Stimulated activated CD8-positive, alpha-beta memory T cell treated with anti-CD3 and anti-CD28 coated beads, Interleukin-12 subunit alpha, Interleukin-12 subunit beta, amount 100 ng/mL, for 1 hour (primary cell): ENCODE measurements at regions not wholly inside any gene's neighbourhood (a gene's known extent, or its start where the extent isn't known, plus 50 kb on each side); places are given as distances from the start of the nearest gene placed in this dataset.
A peak's percentile ranks its signal among the peaks of the same experiment; 100 is the strongest.
"Not testable (repeated sequence)": the region's sequence is repeated elsewhere in the genome, so short reads cannot be mapped to it uniquely, and the experiment has no call there.

Experiments
- DNase-seq: peaks from one replicate; pipeline ENCODE4 v3.0.0-alpha.2; 2020; ENCODE audit warnings: low read depth

DNA sequence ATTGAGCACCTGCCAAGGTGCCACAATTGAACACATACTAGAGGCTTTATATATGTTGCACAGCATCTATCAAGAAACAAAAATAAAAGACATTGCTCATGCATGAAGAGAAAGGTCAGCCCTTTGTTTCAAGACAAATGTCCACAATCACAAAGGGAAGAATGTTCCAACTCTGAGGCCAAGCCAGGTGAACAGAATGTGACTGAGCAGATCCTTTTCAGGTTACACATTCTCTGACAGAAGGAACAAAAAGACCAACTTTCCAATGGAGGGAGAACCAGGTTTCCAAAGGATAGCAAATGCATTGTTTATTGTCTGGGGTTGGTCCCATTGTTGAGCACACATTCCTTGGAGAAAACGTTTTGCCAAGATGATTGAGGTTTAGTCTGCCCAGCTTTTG is 50.2 kb upstream of the FAM174B start:
- DNase-seq = no peak

DNA sequence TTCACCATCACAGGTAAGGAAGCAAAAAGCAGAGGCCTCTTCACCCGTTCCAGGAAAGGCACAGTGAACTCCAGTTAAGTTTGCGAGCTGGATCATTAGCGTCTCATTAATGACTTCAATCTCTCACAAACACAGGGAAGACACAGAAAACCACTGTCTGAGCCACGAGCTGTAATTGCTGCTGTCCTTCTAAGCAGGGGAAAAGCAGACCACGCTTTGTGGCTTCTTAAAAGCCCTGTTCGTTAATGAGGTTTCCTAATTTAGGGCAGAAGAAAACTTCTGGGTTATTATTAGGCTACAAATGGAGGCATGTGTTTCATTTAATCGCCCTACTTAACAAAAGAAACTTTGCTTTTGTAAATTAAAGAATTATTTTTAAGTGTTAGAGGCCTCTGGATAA is 50.6 kb upstream of the FAM174B start:
- DNase-seq = no peak

DNA sequence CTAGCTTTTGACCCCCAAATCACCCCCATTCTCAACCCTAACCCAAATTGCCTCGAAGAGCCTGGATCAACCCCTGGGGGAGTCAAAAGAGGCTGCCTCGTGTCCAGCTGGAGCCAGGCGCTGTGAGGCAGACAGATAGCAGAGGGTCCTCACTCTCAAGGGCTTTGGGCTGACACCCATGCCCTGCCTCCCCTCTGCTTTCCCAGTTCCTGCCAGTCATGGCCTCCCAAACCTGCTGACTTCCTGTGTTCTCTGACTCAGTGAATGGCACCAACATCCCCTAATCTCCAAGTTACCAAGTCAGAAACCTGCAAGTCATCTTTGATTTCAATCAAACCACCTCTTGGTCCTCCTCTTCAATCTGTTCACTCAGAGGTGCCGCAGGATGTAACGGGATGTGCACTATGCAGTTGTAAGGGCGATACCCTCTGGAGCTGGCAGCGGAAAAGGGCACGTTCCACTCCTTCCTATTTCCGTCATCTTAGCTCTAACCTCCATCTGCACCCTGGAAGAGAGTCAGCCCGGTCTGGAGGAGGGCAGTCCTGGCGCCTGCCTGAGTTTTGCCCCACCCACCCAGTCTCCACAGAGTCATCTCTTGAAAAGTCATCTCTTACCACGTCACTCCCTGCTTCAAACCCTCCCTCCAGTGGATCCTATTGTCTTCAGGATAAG is 52.4 kb upstream of the FAM174B start:
- DNase-seq = no peak

DNA sequence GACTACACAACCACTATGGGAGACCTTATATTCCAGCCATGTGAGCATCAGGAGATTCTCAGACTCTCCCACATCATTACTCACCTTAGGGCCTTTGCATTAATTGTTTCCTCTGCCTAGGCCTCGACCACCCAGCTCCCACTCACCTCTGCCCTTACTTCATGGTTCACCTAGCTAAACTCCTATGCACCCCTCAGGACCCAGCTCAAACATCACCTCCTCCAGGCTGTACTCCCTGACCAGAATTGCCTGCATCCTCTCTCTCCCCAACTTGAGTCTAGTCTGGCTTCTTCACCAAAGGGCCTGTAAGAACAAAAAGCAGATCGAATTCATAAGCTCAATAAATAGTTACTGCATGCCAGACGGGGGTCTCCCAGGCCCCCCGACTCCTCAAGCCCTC is 53.1 kb upstream of the FAM174B start:
- no peak for DNase-seq

DNA sequence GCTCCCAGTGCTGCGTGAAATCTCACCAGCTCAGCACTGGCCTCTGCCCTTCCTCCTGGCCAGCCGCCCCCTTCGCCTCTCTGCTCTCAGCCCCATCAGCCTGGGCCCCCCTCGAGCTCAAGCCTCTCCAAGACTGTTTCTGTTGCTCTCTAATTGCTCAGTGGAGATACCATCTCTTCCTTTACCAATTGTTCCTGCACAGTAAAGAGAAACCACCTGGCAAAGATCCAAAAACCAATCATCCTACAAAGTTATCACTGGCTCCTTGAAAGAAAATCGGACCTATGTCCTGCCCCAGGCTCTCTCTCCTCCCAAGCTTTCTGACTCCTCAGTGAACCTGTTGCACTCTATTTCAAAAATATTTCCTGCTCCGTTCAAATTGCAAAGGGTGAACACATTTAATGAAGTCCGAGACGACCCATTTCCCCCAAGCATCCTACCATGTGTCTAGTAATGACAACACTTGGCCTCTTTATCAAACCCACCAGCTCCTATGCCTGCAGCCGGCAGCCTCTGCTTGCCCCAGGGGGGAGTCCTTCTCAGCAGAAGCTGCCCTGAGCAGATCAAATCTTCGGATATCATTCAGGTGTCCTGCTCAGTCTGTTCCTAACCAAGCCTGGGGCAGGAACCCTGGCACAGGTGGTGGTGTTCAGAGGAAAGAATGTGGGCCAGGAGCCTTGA is 53.7 kb upstream of the FAM174B start:
- DNase-seq = no peak

DNA sequence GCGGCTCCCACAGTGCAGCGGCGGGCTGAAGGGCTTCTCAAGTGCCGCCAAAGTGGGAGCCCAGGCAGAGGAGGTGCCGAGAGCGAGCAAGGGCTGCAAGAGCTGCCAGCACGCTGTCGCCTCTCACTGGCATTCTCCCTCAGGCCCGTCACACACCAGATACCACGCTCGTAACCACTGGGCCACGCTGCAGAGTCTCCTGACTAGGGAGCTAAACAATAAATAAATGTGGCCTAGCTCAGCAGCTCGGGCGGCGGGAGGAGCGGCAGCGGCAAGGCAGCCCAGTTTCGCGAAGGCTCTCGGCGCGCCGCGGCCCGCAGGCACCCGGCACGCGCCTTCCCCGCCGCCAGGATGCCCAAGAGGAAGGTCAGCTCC is 55.9 kb upstream of the FAM174B start:
- DNase-seq = no peak

DNA sequence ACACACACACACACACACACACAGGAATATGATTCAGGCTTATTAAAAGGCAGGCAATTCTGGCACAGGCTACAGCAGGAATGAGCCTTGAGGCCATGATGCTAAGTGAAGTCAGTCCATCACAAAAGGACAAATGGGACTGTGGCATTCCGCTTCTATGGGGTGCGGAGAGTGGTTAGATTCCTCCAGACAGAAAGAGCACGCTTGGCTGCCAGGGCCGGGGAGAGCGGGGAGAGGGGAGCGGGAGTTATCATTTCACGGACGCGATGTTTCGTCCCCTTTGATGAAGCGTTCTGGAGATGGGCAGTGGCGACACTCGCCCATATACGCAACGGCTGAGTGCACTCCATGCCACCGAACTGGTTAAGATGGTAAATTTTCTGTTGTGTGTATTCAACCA is 58.5 kb upstream of the FAM174B start:
- no peak for DNase-seq

DNA sequence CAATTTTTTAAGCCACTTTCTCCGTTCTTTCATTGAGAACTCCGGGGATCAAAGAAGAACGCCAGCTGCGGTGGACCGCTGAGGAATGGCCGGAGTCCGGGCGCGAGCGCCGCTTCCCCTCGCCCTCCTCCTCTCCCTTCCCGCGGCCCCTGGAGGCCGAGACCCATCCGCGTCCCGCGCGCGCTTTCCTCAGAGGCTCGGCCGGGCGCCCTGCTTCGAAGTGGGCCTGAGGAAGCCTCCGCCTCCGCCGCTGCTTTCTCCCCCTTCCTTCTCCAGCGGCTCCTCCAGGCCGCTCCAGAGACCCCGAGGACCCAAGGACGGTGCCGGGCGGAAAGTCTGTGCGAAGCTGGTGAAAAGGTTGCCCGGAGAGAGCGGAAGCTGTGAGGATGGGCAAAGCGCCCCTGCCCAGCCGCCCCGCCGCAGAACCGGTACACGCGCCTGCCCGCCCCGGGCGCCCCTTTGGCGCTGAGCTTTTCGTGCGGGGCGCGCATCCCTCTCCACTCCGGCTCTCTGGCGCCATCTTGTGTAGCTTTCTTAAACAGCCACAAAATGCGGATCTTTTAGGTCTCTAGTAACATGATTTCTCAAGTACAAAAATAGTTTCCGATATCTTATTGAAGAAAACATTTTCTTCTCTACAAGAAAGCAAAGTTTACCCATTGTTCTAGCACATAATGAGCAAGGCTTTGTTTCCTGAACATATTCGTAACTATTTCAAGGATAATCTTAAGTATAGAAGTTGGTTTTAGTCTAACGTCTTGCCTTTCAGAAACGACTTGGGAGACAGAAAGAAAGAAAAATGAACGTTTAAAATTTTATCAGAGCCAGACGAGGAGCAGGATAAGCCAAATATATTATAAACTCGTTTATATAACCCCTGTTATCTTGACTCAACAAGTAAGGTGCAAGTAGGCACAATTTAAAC is 59.2 kb upstream of the FAM174B start:
- DNase-seq = peak; percentile 68

DNA sequence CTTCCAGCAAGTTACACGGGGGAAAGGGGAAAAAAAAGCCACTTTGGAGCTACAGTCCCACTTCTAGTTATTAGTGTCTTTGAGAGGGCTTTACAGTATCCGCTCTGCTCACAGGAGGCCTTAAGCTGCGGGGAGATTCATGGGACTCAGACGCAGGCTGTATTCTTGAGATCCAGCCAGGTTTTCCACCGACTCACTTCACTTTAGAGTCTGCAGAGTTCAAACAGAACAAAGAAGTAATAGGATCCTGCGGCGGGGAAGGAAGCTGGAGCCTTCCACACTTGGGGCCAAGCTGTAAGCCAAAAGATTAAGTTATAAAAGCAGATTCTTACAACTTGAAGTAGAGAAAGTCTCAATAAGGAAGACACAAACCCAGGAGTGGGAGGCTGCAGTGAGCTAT is 60.2 kb upstream of the FAM174B start:
- no peak for DNase-seq

DNA sequence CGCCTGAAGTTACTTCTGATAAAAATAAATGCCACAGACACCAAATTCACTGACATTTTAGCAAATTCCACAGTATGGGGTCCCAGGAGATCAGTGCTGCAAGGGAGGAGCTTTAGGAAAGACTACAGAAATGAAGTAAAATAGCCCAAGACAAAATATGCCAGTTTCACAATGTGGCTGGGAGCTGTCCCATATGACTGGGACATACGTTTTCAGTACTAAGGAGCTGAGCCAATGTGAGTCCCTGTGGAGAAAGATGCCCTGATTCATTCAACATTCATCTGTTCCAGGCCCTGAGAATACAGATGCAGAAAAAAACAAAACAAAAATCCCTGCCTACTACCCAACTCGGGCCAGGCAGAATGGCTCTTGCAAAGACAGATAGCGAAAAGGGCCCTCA is 63.4 kb upstream of the FAM174B start:
- DNase-seq = no peak

DNA sequence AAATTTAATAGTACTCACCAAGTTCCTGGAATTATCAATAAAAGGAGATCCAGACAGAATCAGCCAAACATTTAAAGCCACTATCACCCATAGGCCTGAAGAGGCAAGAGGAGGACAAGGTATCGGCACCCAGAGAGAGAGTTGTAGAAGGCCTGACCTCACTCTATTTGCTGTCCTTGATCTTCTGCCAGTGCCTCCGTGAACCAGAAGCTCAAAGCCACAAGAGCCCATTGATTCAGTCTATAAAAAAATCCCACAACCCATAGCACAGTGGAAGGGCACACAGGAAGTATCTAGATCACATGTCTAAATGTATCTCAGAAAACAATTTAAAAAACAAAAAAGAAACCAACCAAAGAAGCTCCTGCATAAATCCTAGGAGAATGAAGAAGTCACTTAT is 68.6 kb upstream of the FAM174B start:
- no peak for DNase-seq

DNA sequence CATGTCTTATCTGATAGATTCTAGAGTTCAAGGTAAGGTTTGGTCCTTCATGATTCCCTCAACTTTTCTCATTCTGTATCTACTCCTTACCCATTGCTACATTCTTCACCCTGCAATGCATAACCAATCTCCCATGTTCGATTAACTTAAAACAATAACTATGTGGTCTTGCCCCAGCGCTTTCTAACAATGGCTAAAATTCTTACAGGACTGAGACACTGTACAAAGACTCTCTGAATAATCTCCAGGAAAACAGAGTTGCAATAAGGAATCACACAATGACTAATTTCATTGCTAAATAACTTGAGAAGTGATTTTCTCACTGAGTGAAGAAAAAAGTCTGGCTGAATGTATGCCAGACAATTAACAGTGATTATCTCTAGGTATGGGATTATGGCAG is 69.6 kb upstream of the FAM174B start:
- DNase-seq = no peak

DNA sequence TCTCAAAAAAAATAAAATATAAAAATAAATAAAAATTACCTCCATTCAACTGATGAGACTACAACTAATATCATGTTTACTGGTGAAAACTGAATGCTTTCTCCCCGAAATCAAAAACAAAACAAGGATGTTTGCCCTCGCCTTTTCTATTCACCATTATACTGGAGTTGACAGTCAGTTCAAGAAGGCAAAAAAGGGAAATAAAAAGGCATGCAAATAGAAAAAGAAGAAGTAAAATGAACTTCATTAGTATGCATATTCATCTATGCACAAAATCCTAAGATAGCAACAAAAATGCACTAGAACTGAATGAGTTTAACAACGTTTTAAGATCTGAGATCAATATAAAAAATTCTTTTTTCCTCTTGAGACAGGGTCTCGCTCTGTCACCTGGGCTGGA is 72.7 kb upstream of the FAM174B start:
- no peak for DNase-seq

DNA sequence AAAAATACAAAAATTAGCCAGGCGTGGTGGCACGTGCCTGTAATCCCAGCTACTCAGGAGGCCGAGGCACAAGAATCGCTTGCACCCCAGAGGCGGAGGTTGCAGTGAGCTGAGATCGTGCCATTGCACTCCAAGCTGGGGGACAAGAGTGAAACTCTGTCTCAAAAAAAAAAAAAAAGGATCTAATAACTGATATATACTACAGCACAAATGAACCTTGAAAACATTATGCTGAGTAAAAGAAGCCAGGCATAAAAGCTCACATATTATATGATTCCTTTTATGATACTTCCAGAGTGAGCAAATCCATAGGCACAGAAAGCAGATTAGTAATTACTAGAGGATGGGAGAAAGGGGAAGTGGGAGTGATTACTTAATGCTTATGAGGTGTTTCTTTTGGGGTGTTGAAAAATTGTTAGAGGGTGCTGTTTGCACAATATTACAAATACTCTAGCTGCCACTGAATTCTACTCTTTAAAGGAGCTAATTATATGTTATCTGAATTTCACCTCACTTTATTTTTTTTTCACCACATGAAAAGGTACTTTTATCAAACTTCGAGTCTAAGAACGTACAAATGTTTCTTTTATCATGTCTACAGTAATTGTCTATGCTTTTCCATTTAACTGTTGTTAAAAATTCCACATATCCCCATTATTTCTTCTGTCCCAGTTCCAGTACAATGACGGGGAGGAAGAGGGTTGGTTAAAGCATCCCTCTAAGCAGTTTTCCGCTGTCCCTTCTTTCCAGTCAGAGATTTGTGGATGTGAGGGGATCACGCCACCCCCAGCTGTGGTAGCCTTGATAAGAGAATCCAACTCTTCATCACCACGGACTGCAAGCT is 77.7 kb upstream of the FAM174B start:
- DNase-seq = no peak

DNA sequence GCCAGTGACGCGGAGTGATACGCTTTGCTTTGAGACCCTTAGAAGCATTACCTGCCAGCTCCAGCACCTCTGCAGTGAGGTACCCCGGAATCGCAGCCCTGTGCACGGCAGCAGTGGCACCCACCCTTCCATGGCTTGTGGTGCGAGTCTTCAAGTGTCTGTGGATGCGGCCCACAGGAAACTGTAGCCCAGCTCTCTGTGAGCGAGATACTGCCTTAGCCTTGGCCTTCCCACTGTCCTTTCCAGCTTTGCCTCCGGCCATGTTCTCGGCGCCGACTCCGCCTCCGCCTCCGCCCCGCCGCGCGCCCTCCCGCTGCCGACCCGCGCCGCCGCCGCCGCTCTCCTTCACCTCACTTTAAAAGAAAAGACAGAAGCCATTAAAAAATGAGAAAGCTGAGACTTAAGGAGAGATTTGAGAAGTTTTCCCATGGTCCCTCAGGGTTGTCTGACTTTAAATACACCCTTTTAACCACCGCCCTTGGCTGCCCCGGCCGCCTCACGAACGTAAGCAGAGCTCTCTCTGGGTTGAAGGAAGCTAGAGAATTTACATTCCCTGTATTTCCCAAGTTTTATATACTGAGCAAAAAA is 78.5 kb upstream of the FAM174B start:
- no peak for DNase-seq

DNA sequence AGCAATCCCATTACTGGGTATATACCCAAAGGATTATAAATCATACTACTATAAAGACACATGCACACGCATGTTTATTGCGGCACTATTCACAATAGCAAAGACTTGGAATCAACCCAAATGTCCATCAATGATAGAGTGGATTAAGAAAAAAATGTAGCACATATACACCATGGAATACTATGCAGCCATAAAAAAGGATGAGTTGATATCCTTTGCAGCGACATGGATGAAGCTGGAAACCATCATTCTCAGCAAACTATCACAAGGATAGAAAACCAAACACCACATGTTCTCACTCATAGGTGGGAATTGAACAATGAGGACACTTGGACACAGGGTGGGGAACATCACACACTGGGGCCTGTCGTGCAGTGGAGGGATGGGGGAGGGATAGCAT is 83.7 kb upstream of the FAM174B start:
- DNase-seq = not testable (repeated sequence)

DNA sequence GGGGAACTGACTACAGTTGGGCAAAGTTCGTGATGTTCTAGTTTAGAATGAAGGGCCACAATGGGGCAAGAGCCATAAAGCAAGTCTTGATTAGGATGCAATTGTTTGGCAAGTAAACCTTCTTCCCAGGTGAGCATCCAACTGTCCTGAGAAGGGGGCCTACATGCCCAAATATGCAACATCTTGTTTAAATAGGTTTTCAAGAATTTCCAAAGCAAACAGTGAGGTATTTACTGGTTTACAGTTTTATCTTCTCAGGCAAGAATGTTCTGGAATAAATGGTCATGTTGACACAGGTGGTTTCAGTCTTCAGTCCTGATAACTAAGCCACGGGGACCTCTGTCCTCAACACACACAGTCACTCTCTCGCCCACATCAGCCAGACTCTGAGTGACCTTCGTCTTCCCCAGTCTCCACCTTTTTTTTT is 90.3 kb upstream of the FAM174B start:
- no peak for DNase-seq

DNA sequence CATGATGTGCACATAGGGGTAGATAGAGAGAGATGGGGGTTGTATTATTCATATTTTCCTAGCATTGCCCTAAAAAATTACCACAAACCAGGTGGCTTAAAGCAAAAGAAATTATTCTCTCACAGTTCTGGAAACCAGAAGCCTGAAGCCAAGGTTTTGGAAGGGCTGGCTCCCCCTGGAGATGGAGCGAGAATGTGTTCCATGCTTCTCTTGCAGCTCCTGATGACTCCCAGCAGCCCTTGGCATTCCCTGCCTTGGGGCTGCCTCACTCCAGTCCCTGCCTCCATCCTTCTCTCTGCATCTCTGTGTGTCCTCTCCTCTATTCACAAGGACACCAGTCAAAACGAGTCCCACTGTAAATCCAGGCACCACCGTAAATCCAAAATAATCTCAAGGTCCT is 91.5 kb upstream of the FAM174B start:
- no peak for DNase-seq

DNA sequence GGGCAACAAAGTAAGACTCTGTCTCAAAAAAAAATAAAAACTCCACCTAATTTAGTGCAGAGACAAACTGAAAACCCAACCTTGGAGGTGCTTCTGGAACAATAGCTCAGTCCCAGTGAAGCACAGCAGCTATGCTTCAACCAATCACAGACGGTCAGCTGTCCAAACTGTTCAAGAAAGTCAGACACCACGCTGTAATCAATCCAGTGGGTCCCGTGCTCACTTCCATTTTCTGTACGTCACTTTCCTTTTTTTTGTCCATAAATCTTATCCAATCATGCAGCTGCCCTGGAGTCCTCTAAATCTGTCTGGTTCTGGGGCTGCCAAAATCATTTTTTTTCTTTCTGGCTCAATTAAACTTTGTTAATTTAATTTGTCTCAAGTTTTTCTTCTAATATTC is 93.6 kb upstream of the FAM174B start:
- no peak for DNase-seq

DNA sequence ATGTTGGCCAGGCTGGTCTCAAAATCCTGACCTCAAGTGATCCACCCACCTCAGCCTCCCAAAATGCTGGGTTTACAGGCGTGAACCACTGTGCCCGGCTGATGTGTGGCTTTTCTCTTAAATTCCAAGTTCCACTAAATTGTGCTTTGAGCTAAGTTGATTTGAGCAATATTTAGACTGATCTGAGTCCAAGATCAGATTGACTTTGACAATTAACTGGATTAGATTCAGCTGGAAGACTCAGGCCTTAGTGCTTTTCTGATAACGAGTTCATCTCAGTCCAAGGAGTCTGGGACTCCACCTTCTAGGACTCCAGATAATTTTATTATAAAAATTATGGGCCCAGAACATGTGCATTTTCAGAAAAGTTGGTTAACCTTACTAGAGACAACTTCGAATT is 94.4 kb upstream of the FAM174B start:
- no peak for DNase-seq

DNA sequence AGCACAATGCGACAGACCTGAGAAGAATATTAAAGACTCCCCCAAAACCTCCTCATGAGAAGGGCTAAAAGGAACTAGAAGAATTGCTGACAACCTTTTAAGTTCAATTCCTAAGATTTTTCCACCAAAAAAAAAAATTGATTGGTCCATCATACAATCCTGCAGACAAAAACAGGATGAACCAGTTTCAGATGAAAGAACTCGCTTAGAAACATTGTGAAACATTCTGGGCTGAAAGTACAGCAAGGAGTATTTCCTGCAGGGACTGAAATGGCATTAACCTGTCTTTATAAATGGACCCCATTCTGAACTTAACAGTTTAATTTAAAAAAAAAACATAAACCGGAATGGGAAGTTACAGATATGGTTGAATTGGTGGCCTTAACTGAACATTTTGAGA is 96.0 kb upstream of the FAM174B start:
- no peak for DNase-seq

DNA sequence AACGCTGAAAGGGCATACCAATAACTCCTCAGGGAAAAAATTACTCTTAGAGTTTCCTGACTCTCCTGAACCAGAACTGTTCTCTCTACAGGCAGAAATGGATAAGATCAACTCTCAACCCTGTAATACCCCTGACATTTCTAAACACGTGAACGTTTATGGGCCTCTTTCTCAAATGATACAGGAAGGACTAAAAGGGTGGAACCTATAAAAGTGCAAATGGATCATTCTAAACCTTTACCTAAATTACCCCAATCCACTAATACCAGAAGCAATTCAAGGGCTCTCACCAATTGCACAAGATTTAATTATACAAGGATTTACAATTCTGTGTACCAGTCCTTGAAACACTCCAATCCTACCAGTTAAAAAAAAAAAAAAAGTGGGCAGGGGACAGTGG is 98.0 kb upstream of the FAM174B start:
- no peak for DNase-seq
